ENCODE measurements at regions not wholly inside any gene's neighbourhood (a gene's known extent, or its start where the extent isn't known, plus 50 kb on each side); places are given as distances from the start of the nearest gene placed in this dataset.

DNA sequence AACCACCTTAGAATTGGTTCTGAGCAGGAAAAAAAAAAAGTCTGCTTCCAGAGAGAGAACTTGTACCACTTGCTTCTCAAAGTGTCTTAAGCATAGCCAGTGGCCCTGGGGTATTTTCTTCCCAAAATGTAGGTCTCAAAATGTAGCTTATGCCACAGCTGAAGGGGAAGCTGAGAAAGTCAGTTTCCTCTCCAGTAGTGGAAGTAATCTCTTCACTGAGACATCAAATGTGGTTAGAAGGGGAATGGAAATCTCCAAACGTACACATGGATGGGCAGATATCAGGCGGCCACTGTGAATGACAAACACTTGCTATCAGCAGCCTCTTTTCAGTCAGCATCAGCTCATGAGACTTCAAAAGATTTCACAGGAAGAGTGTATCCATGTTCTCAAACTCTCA lies 841.2 kb downstream of the TUSC7 start:
- H2BK5ac ChIP-seq (ENCODE audit: low read depth, low read length, poor library complexity) = no peak overlapping the region
- no peak overlapping the region for H3K4me3 ChIP-seq (ENCODE audit: low read depth, low read length)
- H3K79me1 ChIP-seq (ENCODE audit: low read length) = no peaks in the 10 kb centered on the region
- H2AK5ac ChIP-seq (ENCODE audit: low read length) = no peak overlapping the region
- H3K79me2 ChIP-seq (ENCODE audit: control insufficient read depth, insufficient read depth, low read length, poor library complexity) = no peaks in the 10 kb centered on the region
- H3K14ac ChIP-seq (ENCODE audit: low read length) = no peak overlapping the region
- no peak overlapping the region for H3K4me2 ChIP-seq (ENCODE audit: low read length)
- no peaks in the 10 kb centered on the region for H3K9me3 ChIP-seq (ENCODE audit: insufficient read depth, low read depth, low read length)
- no peak overlapping the region for H3K4ac ChIP-seq (ENCODE audit: low read depth, low read length)
- no peak overlapping the region for H2BK120ac ChIP-seq (ENCODE audit: insufficient read depth, low read length, poor library complexity)
- H2AFZ ChIP-seq (ENCODE audit: insufficient read depth, low read length, poor library complexity) = no peak overlapping the region
- no peak overlapping the region for H3K23ac ChIP-seq (ENCODE audit: low read length)
- no peak overlapping the region for H4K91ac ChIP-seq (ENCODE audit: low read depth, low read length)
- H3K27me3 ChIP-seq (ENCODE audit: insufficient read depth, low read length) = no peaks in the 10 kb centered on the region
- H3K9ac ChIP-seq (ENCODE audit: low read length) = no peak overlapping the region
- no peaks in the 10 kb centered on the region for H3K36me3 ChIP-seq (ENCODE audit: control insufficient read depth in 1 of 2, insufficient read depth in 2 of 2, low read length in 2 of 2)
- WGBS (ENCODE audit: extremely low coverage, insufficient coverage, insufficient read length) = no CpG with 5 or more reads among the region's 2 CpGs
- H3K18ac ChIP-seq (ENCODE audit: low read length) = no peak overlapping the region
- no peak overlapping the region for H3K27ac ChIP-seq (ENCODE audit: low read depth, low read length)
- DNase-seq = no peak
- H3K4me1 ChIP-seq (ENCODE audit: control insufficient read depth in 1 of 2, insufficient read depth in 2 of 2, low read length in 2 of 2) = peaks cover 0 to 7% of the 10 kb centered on the region in 2 experiments
- H4K12ac ChIP-seq (ENCODE audit: low read depth, low read length) = no peak overlapping the region
- H2BK12ac ChIP-seq (ENCODE audit: low read length) = no peak overlapping the region
- H4K8ac ChIP-seq (ENCODE audit: low read depth, low read length) = no peak overlapping the region

DNA sequence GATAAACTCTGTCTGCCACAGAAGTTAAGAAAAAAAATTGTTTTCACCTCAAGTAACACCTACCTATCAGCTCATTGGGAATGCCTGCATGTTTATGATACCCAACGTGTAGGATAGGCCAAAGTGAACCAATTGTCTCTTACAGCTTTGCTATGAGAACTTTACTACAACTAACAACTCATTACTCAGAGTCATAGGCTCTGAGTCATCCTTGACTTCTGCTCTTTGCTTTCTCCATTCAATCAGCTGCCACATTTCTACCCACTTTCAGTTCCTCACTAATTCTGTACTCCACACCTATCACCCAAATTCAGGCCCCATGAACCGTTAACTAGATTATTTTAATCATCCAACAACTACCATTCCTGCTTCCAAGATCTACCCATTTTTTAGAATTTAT lies 843.9 kb downstream of the TUSC7 start:
- no peak overlapping the region for H4K8ac ChIP-seq (ENCODE audit: low read depth, low read length)
- no peak overlapping the region for H4K12ac ChIP-seq (ENCODE audit: low read depth, low read length)
- H3K18ac ChIP-seq (ENCODE audit: low read length) = no peak overlapping the region
- no CpG with 5 or more reads among the region's 2 CpGs for WGBS (ENCODE audit: extremely low coverage, insufficient coverage, insufficient read length)
- peak; percentile 1 to 50 for DNase-seq
- H2BK120ac ChIP-seq (ENCODE audit: insufficient read depth, low read length, poor library complexity) = no peak overlapping the region
- H3K36me3 ChIP-seq (ENCODE audit: control insufficient read depth in 1 of 2, insufficient read depth in 2 of 2, low read length in 2 of 2) = no peaks in the 10 kb centered on the region
- H2BK12ac ChIP-seq (ENCODE audit: low read length) = no peak overlapping the region
- H3K4me1 ChIP-seq (ENCODE audit: control insufficient read depth in 1 of 2, insufficient read depth in 2 of 2, low read length in 2 of 2) = peaks cover 0 to 2% of the 10 kb centered on the region in 2 experiments
- no peak overlapping the region for H4K91ac ChIP-seq (ENCODE audit: low read depth, low read length)
- no peak overlapping the region for H3K14ac ChIP-seq (ENCODE audit: low read length)
- H2AK5ac ChIP-seq (ENCODE audit: low read length) = no peak overlapping the region
- no peaks in the 10 kb centered on the region for H3K79me2 ChIP-seq (ENCODE audit: control insufficient read depth, insufficient read depth, low read length, poor library complexity)
- no peak overlapping the region for H3K4me3 ChIP-seq (ENCODE audit: low read depth, low read length)
- no peak overlapping the region for H3K9ac ChIP-seq (ENCODE audit: low read length)
- H3K27ac ChIP-seq (ENCODE audit: low read depth, low read length) = no peak overlapping the region
- no peaks in the 10 kb centered on the region for H3K9me3 ChIP-seq (ENCODE audit: insufficient read depth, low read depth, low read length)
- H3K4me2 ChIP-seq (ENCODE audit: low read length) = no peak overlapping the region
- no peak overlapping the region for H2BK5ac ChIP-seq (ENCODE audit: low read depth, low read length, poor library complexity)
- H3K4ac ChIP-seq (ENCODE audit: low read depth, low read length) = no peak overlapping the region
- no peaks in the 10 kb centered on the region for H3K27me3 ChIP-seq (ENCODE audit: insufficient read depth, low read length)
- H3K23ac ChIP-seq (ENCODE audit: low read length) = no peak overlapping the region
- no peaks in the 10 kb centered on the region for H3K79me1 ChIP-seq (ENCODE audit: low read length)
- no peak overlapping the region for H2AFZ ChIP-seq (ENCODE audit: insufficient read depth, low read length, poor library complexity)

DNA sequence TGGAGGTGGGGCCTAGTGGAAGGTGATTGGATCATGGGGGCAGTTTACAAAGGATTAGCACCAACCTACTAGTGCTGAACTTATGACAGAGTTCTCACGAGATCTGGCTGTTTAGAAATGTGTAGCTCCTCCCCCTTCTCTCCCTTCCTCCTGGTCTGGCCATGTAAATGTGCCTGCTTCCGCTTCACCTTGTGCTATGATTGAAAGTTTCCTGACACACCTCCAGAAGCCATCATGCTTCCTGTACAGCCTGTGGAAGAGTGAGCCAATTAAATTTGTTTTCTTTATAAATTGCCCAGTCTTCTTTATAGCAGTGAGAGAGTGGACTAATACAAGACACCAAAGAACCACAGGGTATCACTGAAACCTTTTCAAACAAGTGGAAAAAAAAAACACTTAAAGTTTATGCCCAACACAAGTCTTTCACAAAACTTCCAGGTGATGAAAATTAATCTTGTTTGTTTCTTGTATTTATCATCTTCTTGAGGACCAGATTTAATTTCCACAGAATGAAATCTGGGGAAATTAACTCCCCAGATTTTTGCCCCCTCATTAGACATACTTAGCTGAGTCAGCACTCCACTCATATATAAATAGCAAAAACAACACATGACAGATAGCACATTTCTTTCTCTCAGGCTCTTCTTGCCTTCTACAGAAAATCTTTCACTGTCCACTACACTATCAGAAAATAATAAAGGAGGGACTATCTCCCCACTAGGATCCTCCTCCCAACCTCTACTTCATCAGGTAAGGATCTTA lies 847.2 kb downstream of the TUSC7 start:
- H4K8ac ChIP-seq (ENCODE audit: low read depth, low read length) = no peak overlapping the region
- H3K14ac ChIP-seq (ENCODE audit: low read length) = no peak overlapping the region
- H3K9ac ChIP-seq (ENCODE audit: low read length) = no peak overlapping the region
- no peaks in the 10 kb centered on the region for H3K9me3 ChIP-seq (ENCODE audit: insufficient read depth, low read depth, low read length)
- H3K4ac ChIP-seq (ENCODE audit: low read depth, low read length) = no peak overlapping the region
- H3K18ac ChIP-seq (ENCODE audit: low read length) = no peak overlapping the region
- no peak overlapping the region for H4K91ac ChIP-seq (ENCODE audit: low read depth, low read length)
- H4K12ac ChIP-seq (ENCODE audit: low read depth, low read length) = no peak overlapping the region
- no peak overlapping the region for H2AFZ ChIP-seq (ENCODE audit: insufficient read depth, low read length, poor library complexity)
- no peaks in the 10 kb centered on the region for H3K4me1 ChIP-seq (ENCODE audit: control insufficient read depth in 1 of 2, insufficient read depth in 2 of 2, low read length in 2 of 2)
- no peak overlapping the region for H2BK12ac ChIP-seq (ENCODE audit: low read length)
- H2BK120ac ChIP-seq (ENCODE audit: insufficient read depth, low read length, poor library complexity) = no peak overlapping the region
- no CpG with 5 or more reads among the region's 2 CpGs for WGBS (ENCODE audit: extremely low coverage, insufficient coverage, insufficient read length)
- no peaks in the 10 kb centered on the region for H3K27me3 ChIP-seq (ENCODE audit: insufficient read depth, low read length)
- no peak overlapping the region for H3K4me3 ChIP-seq (ENCODE audit: low read depth, low read length)
- H3K27ac ChIP-seq (ENCODE audit: low read depth, low read length) = no peak overlapping the region
- no peak overlapping the region for H2AK5ac ChIP-seq (ENCODE audit: low read length)
- no peak overlapping the region for H2BK5ac ChIP-seq (ENCODE audit: low read depth, low read length, poor library complexity)
- no peak overlapping the region for H3K4me2 ChIP-seq (ENCODE audit: low read length)
- H3K23ac ChIP-seq (ENCODE audit: low read length) = no peak overlapping the region
- DNase-seq = no peak
- no peaks in the 10 kb centered on the region for H3K36me3 ChIP-seq (ENCODE audit: control insufficient read depth in 1 of 2, insufficient read depth in 2 of 2, low read length in 2 of 2)
- H3K79me1 ChIP-seq (ENCODE audit: low read length) = no peaks in the 10 kb centered on the region
- H3K79me2 ChIP-seq (ENCODE audit: control insufficient read depth, insufficient read depth, low read length, poor library complexity) = no peaks in the 10 kb centered on the region

DNA sequence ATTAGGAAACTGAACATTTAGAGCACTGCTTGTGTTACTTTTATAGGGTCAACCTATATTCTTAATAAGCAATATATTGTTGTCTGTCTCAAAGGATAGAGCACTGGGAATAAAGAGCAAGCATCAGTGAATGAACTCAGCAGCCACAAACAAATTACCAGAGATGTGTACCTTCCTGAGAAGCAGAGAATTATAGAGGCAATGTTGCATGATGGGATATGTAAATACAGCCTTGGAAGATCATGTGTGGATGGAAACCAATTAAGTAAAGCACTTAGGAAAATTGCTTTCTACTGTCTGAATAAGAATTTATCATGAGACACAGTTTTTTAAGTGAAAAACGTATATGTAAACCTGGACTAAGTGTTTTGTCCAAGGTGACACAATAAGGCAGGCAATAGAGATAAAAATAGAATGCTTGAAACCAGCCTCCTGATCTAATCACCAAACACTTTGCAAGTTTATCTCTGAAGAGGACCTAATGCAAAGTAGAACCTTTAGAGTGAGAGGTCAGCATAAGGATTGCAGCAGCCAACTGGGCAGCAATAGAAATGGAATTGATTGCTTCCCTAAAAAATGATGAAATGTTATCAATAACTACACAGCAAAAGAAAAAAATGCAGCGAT lies 848.0 kb downstream of the TUSC7 start:
- H4K12ac ChIP-seq (ENCODE audit: low read depth, low read length) = no peak overlapping the region
- H3K79me1 ChIP-seq (ENCODE audit: low read length) = no peaks in the 10 kb centered on the region
- WGBS (ENCODE audit: extremely low coverage, insufficient coverage, insufficient read length) = no CpG with 5 or more reads among the region's 2 CpGs
- H2AFZ ChIP-seq (ENCODE audit: insufficient read depth, low read length, poor library complexity) = no peak overlapping the region
- H3K27ac ChIP-seq (ENCODE audit: low read depth, low read length) = no peak overlapping the region
- no peak overlapping the region for H2BK5ac ChIP-seq (ENCODE audit: low read depth, low read length, poor library complexity)
- H3K23ac ChIP-seq (ENCODE audit: low read length) = no peak overlapping the region
- no peak overlapping the region for H4K8ac ChIP-seq (ENCODE audit: low read depth, low read length)
- no peak overlapping the region for H3K4ac ChIP-seq (ENCODE audit: low read depth, low read length)
- no peaks in the 10 kb centered on the region for H3K9me3 ChIP-seq (ENCODE audit: insufficient read depth, low read depth, low read length)
- H3K14ac ChIP-seq (ENCODE audit: low read length) = no peak overlapping the region
- no peak overlapping the region for H3K4me3 ChIP-seq (ENCODE audit: low read depth, low read length)
- H2BK12ac ChIP-seq (ENCODE audit: low read length) = no peak overlapping the region
- no peak overlapping the region for H3K18ac ChIP-seq (ENCODE audit: low read length)
- no peak overlapping the region for H3K4me2 ChIP-seq (ENCODE audit: low read length)
- no peak overlapping the region for H2AK5ac ChIP-seq (ENCODE audit: low read length)
- no peak overlapping the region for H2BK120ac ChIP-seq (ENCODE audit: insufficient read depth, low read length, poor library complexity)
- H3K4me1 ChIP-seq (ENCODE audit: control insufficient read depth in 1 of 2, insufficient read depth in 2 of 2, low read length in 2 of 2) = no peaks in the 10 kb centered on the region
- H3K9ac ChIP-seq (ENCODE audit: low read length) = no peak overlapping the region
- DNase-seq = peak in 1 of 2 donors; percentile 14
- H3K27me3 ChIP-seq (ENCODE audit: insufficient read depth, low read length) = no peaks in the 10 kb centered on the region
- H4K91ac ChIP-seq (ENCODE audit: low read depth, low read length) = no peak overlapping the region
- H3K36me3 ChIP-seq (ENCODE audit: control insufficient read depth in 1 of 2, insufficient read depth in 2 of 2, low read length in 2 of 2) = no peaks in the 10 kb centered on the region
- H3K79me2 ChIP-seq (ENCODE audit: control insufficient read depth, insufficient read depth, low read length, poor library complexity) = no peaks in the 10 kb centered on the region

Measured in trophoblast cell (in vitro differentiated cells and primary cell).